K562 (cell line): ENCODE measurements at regions not wholly inside any gene's neighbourhood (a gene's known extent, or its start where the extent isn't known, plus 50 kb on each side); places are given as distances from the start of the nearest gene placed in this dataset.

Source experiments
- BCL6 ChIP-seq: fragments of 250-450 bp; sonication (Bioruptor Pico); IDR thresholded peaks from 2 replicates; pipeline ENCODE4 v1.4.0; 2020
- ERF ChIP-seq: fragments of 450-650 bp; formaldehyde crosslinking; IDR thresholded peaks from 2 replicates; pipeline ENCODE4 v1.4.0; 2020; ENCODE audit warnings: mild to moderate bottlenecking, mixed read lengths
- ESRRB ChIP-seq: fragments of 250-450 bp; sonication (Bioruptor Pico); IDR thresholded peaks from 2 replicates; pipeline ENCODE4 v1.5.0; 2020; ENCODE audit warnings: mild to moderate bottlenecking, moderate library complexity, borderline replicate concordance
- HCFC1 ChIP-seq: IDR thresholded peaks from 2 replicates; pipeline ENCODE4 v1.6.1; 2012; ENCODE audit warnings: low read depth, low read length, improper control_type of control experiment
- KAT8 ChIP-seq: fragments of 450-650 bp; IDR thresholded peaks from 2 replicates; pipeline ENCODE4 v1.6.1; 2016; ENCODE audit warnings: low read depth, mild to moderate bottlenecking
- MEF2D ChIP-seq: conservative IDR thresholded peaks from 2 replicates; pipeline ENCODE4 v1.6.1; 2016; ENCODE audit warnings: low read depth, missing genetic modification characterization, missing compliant biosample characterization
- RCOR1 ChIP-seq, 2 experiments: IDR thresholded peaks; 2 replicates each; pipeline ENCODE4 v1.6.1; 2012; ENCODE audit warnings: low read depth in 2 of 2, low read length in 2 of 2, borderline replicate concordance in 1 of 2, improper control_type of control experiment in 1 of 2
- RUNX1 ChIP-seq: sonication (generic); IDR thresholded peaks from 2 replicates; pipeline ENCODE4 v1.6.1; 2016; ENCODE audit warnings: antibody characterized with exemption, low read depth
- TEAD1 ChIP-seq, 2 experiments: fragments of 450-650 bp in 1 of 2; sonication (generic) in 1 of 2; formaldehyde crosslinking; IDR thresholded peaks; 2 replicates each; pipeline versions ENCODE4 v1.4.0 to v1.8.0; 2020 to 2022; ENCODE audit warnings: mild to moderate bottlenecking in 2 of 2, missing genetic modification reagents in 1 of 2
- VEZF1 ChIP-seq: fragments of 200-800 bp; sonication (Bioruptor generic); IDR thresholded peaks from 2 replicates; pipeline ENCODE4 v1.6.1; 2017; ENCODE audit warnings: missing genetic modification characterization, missing compliant biosample characterization
- ZNF121 ChIP-seq: sonication (generic); formaldehyde crosslinking; conservative IDR thresholded peaks from 2 replicates; pipeline ENCODE4 v1.8.0; 2022; ENCODE audit warnings: missing genetic modification reagents
- TF ChIP-seq, protein P1 (sequence below): fragments of 450-650 bp; IDR thresholded peaks from 2 replicates; pipeline ENCODE4 v1.6.1; 2016; ENCODE audit warnings: low read depth

- TF ChIP-seq, protein P1, sequence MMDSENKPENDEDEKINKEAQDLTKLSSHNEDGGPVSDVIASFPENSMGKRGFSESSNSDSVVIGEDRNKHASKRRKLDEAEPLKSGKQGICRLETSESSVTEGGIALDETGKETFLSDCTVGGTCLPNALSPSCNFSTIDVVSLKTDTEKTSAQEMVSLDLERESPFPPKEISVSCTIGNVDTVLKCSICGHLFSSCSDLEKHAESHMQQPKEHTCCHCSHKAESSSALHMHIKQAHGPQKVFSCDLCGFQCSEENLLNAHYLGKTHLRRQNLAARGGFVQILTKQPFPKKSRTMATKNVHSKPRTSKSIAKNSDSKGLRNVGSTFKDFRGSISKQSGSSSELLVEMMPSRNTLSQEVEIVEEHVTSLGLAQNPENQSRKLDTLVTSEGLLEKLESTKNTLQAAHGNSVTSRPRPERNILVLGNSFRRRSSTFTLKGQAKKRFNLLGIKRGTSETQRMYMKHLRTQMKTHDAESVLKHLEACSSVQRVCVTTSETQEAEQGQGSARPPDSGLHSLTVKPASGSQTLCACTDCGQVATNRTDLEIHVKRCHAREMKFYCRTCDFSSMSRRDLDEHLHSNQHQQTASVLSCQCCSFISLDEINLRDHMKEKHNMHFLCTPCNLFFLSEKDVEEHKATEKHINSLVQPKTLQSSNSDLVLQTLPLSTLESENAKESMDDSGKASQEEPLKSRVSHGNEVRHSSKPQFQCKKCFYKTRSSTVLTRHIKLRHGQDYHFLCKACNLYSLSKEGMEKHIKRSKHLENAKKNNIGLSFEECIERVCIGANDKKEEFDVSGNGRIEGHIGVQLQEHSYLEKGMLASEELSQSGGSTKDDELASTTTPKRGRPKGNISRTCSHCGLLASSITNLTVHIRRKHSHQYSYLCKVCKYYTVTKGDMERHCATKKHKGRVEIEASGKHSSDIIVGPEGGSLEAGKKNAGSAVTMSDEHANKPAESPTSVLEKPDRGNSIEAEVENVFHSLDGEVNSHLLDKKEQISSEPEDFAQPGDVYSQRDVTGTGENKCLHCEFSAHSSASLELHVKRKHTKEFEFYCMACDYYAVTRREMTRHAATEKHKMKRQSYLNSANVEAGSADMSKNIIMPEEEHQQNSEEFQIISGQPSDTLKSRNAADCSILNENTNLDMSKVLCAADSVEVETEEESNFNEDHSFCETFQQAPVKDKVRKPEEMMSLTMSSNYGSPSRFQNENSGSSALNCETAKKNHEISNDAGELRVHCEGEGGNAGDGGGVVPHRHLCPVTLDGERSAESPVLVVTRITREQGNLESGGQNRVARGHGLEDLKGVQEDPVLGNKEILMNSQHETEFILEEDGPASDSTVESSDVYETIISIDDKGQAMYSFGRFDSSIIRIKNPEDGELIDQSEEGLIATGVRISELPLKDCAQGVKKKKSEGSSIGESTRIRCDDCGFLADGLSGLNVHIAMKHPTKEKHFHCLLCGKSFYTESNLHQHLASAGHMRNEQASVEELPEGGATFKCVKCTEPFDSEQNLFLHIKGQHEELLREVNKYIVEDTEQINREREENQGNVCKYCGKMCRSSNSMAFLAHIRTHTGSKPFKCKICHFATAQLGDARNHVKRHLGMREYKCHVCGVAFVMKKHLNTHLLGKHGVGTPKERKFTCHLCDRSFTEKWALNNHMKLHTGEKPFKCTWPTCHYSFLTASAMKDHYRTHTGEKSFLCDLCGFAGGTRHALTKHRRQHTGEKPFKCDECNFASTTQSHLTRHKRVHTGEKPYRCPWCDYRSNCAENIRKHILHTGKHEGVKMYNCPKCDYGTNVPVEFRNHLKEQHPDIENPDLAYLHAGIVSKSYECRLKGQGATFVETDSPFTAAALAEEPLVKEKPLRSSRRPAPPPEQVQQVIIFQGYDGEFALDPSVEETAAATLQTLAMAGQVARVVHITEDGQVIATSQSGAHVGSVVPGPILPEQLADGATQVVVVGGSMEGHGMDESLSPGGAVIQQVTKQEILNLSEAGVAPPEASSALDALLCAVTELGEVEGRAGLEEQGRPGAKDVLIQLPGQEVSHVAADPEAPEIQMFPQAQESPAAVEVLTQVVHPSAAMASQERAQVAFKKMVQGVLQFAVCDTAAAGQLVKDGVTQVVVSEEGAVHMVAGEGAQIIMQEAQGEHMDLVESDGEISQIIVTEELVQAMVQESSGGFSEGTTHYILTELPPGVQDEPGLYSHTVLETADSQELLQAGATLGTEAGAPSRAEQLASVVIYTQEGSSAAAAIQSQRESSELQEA: no peak
- TF ChIP-seq ERF (no peak), VEZF1 (CRISPR knock-in tag) (no peak), TEAD1 (CRISPR knock-in tag; IDR thresholded peaks at IDR 0.05) (no peak), RCOR1 (IDR thresholded peaks at IDR 0.05; ENCODE audit: borderline replicate concordance in 1 of 2, low read depth in 2 of 2, low read length in 2 of 2) (no peak), KAT8 (no peak), HCFC1 (no peak), ZNF121 (CRISPR knock-in tag) (no peak), BCL6 (CRISPR knock-in tag) (no peak), ESRRB (CRISPR knock-in tag) (no peak), RUNX1 (no peak), MEF2D (tag) (no peak)
Observed at GRCh38 chr2:21258082-21258481, 134.3 kb downstream of the TDRD15 start (continued).
